Loucy (cell line): ENCODE measurements at regions not wholly inside any gene's neighbourhood (a gene's known extent, or its start where the extent isn't known, plus 50 kb on each side); places are given as distances from the start of the nearest gene placed in this dataset.

Experiments
- H2AFZ ChIP-seq: fragments of 200-600 bp; sonication (generic); 2 replicates; pipeline ENCODE4 v1.6.0; 2016; ENCODE audit warnings: antibody characterized with exemption, mild to moderate bottlenecking, low read length, moderate library complexity
- H3F3A ChIP-seq: fragments of 200-600 bp; 2 replicates; pipeline ENCODE4 v1.6.0; 2016; ENCODE audit warnings: antibody characterized with exemption, low read depth, mild to moderate bottlenecking
- H3K27me3 ChIP-seq: fragments of 200-600 bp; sonication (generic); 2 replicates; pipeline ENCODE4 v1.6.1; 2014; ENCODE audit warnings: low read length, mild to moderate bottlenecking; ENCODE audit not compliant: insufficient read depth, poor library complexity, severe bottlenecking
- H3K36me3 ChIP-seq: fragments of 200-600 bp; sonication (generic); 2 replicates; pipeline ENCODE4 v1.6.1; 2016; ENCODE audit warnings: low read length; ENCODE audit not compliant: insufficient read depth
- H3K4me1 ChIP-seq: fragments of 200-600 bp; sonication (generic); 2 replicates; pipeline ENCODE4 v1.5.1; 2014; ENCODE audit warnings: low read length, mild to moderate bottlenecking; ENCODE audit not compliant: insufficient read depth, poor library complexity, severe bottlenecking
- H3K4me2 ChIP-seq: fragments of 200-600 bp; sonication (generic); 2 replicates; pipeline ENCODE4 v1.6.0; 2014; ENCODE audit warnings: antibody characterized with exemption, low read length, low read depth, mild to moderate bottlenecking; ENCODE audit not compliant: poor library complexity, severe bottlenecking
- H3K4me3 ChIP-seq: fragments of 200-600 bp; sonication (generic); 2 replicates; pipeline ENCODE4 v1.5.1; 2014; ENCODE audit warnings: low read length, mild to moderate bottlenecking, mixed read lengths; ENCODE audit not compliant: poor library complexity, severe bottlenecking
- H3K79me2 ChIP-seq: fragments of 200-600 bp; sonication (generic); 2 replicates; pipeline ENCODE4 v1.6.1; 2014; ENCODE audit warnings: low read length; ENCODE audit not compliant: insufficient read depth
- H3K9ac ChIP-seq: fragments of 200-600 bp; sonication (generic); 2 replicates; pipeline ENCODE4 v1.6.0; 2014; ENCODE audit warnings: mild to moderate bottlenecking, low read depth, low read length, moderate library complexity; ENCODE audit not compliant: poor library complexity, severe bottlenecking
- H3K9me2 ChIP-seq: fragments of 200-600 bp; sonication (generic); replicated peaks from 2 replicates; pipeline ENCODE4 v1.6.1; 2016; ENCODE audit warnings: low read depth, low read length, mixed read lengths
- H3K9me3 ChIP-seq: fragments of 200-600 bp; sonication (generic); 2 replicates; pipeline ENCODE4 v1.6.1; 2014; ENCODE audit warnings: mild to moderate bottlenecking, antibody characterized with exemption, low read length, low read depth; ENCODE audit not compliant: insufficient read depth
- H4K20me1 ChIP-seq: fragments of 200-600 bp; sonication (generic); 2 replicates; pipeline ENCODE4 v1.6.0; 2014; ENCODE audit warnings: antibody characterized with exemption, low read length, mild to moderate bottlenecking; ENCODE audit not compliant: insufficient read depth, poor library complexity, severe bottlenecking
- CTCF ChIP-seq: fragments of 200-600 bp; sonication (generic); conservative IDR thresholded peaks from 2 replicates; pipeline ENCODE4 v1.5.1; 2014; ENCODE audit warnings: mild to moderate bottlenecking, antibody characterized with exemption, low read length
- EZH2phosphoT487 ChIP-seq: fragments of 200-600 bp; IDR thresholded peaks from 2 replicates; pipeline ENCODE4 v1.6.1; 2018; ENCODE audit warnings: antibody characterized with exemption, mild to moderate bottlenecking, moderate library complexity, borderline replicate concordance

- no peak overlapping the region for H3K4me3 ChIP-seq
- no peak overlapping the region for H3K9ac ChIP-seq
- H3K27me3 ChIP-seq, result no peaks in the 10 kb centered on the region
- H4K20me1 ChIP-seq, result no peaks in the 10 kb centered on the region
- H3K4me2 ChIP-seq, result no peak overlapping the region
- H3F3A ChIP-seq, result no peaks in the 10 kb centered on the region
- H2AFZ ChIP-seq, result no peak overlapping the region
- H3K36me3 ChIP-seq, result no peaks in the 10 kb centered on the region
- no peaks in the 10 kb centered on the region for H3K9me2 ChIP-seq
- no peaks in the 10 kb centered on the region for H3K79me2 ChIP-seq
- no peaks in the 10 kb centered on the region for H3K9me3 ChIP-seq
- H3K4me1 ChIP-seq, result peaks cover 3% of the 10 kb centered on the region
- TF ChIP-seq EZH2phosphoT487 (no peak), CTCF (no peak)
These were observed 363.3 kb downstream of the ZNF516 start for GRCh38 chr18:76131738-76132137.

DNA sequence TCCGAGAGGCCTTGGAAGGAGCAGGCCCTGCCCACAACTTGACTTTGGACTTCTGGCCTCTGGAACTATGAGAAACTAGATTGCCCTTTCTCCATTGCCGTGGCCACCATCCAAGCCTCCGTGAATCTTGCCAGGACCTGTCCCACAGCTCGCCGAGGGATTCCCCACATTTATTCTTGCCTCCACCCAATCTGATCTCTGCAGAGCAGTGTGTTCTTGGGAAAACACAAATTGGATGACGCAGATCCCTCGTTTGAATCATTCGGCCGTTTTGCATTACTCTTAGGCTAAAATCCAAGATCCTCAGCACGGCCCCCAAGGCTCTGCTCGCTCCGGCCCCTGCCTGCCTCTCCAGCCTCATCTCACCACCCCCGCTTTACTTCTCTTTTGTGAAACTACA, 364.2 kb downstream of the ZNF516 start:
- Histone ChIP-seq H3K9me3 (no peaks in the 10 kb centered on the region), H3K4me3 (no peak overlapping the region)
- TF ChIP-seq CTCF, result no peak
- TF ChIP-seq EZH2phosphoT487, result no peak

DNA sequence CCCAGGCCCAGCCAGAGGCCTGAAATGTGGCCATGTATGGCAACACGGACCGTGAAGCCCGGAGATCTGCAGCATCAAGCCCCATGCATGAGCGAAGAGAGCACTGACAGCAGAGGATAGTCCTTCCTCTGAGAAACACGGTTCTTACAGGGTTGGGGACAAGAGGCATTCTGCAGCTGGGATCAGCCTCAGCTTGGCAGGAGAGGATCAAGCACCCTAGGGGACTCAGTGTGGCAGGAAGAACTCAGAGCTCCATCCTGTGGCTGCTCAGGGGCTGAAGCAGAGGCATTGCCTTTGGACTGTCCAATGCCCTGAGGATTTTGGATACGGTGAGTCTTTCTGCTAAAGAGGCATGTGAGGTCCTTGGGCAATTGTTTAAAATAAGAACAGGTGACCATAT, 368.7 kb downstream of the ZNF516 start:
- Histone ChIP-seq H2AFZ (no peak overlapping the region), H3K4me3 (no peak overlapping the region)
- TF ChIP-seq CTCF (no peak), EZH2phosphoT487 (no peak)

More for the DNA sequence above, 364.2 kb downstream of the ZNF516 start:
- Histone ChIP-seq H3K9me2 (no peaks in the 10 kb centered on the region), H3K4me2 (no peak overlapping the region), H4K20me1 (no peaks in the 10 kb centered on the region), H3K9ac (no peak overlapping the region), H2AFZ (no peak overlapping the region), H3K79me2 (no peaks in the 10 kb centered on the region), H3K27me3 (no peaks in the 10 kb centered on the region), H3K36me3 (no peaks in the 10 kb centered on the region), H3F3A (no peaks in the 10 kb centered on the region), H3K4me1 (peaks cover 3% of the 10 kb centered on the region)

More for the DNA sequence above, 368.7 kb downstream of the ZNF516 start:
- Histone ChIP-seq H3K9ac (no peak overlapping the region), H3K27me3 (no peaks in the 10 kb centered on the region), H4K20me1 (no peaks in the 10 kb centered on the region), H3K79me2 (no peaks in the 10 kb centered on the region), H3K9me3 (peaks cover 3% of the 10 kb centered on the region; the same call in 1 of the 2 replicates), H3K36me3 (no peaks in the 10 kb centered on the region), H3K4me1 (no peaks in the 10 kb centered on the region), H3K9me2 (no peaks in the 10 kb centered on the region), H3F3A (no peaks in the 10 kb centered on the region), H3K4me2 (no peak overlapping the region)
